ENCODE measurements at regions not wholly inside any gene's neighbourhood (a gene's known extent, or its start where the extent isn't known, plus 50 kb on each side); places are given as distances from the start of the nearest gene placed in this dataset.
"Not testable (repeated sequence)": the region's sequence is repeated elsewhere in the genome, so short reads cannot be mapped to it uniquely, and the experiment has no call there.

- Histone ChIP-seq H3K27ac (no peak overlapping the region), H4K20me1 (ENCODE audit: insufficient read depth, poor library complexity, severe bottlenecking) (no peaks in the 10 kb centered on the region), H3K4me3 (no peak overlapping the region), H3K9me2 (replicated peaks; ENCODE audit: insufficient read depth) (no peaks in the 10 kb centered on the region), H3K36me3 (replicated peaks; ENCODE audit: insufficient read depth, low read depth) (no peaks in the 10 kb centered on the region), H3K79me2 (no peaks in the 10 kb centered on the region), H3K27me3 (no peaks in the 10 kb centered on the region), H3K9me3 (ENCODE audit: low read depth) (no peaks in the 10 kb centered on the region), H3K4me1 (ENCODE audit: insufficient read depth) (no peaks in the 10 kb centered on the region), H2AFZ (no peak overlapping the region), H3K4me2 (no peak overlapping the region)
- DNase-seq (ENCODE audit: low spot score), result no peak
- TF ChIP-seq EZH2phosphoT487 (IDR thresholded peaks at IDR 0.05; ENCODE audit: low read depth, severe bottlenecking, unreplicated experiment) (no peak), CTCF (IDR thresholded peaks at IDR 0.05; ENCODE audit: poor library complexity) (no peak), EZH2 (IDR thresholded peaks at IDR 0.05; ENCODE audit: borderline replicate concordance) (no peak)
These were observed 640.4 kb upstream of the RGS18 start for GRCh38 chr1:191517826-191518225.

- H3K9me2 ChIP-seq (replicated peaks; ENCODE audit: insufficient read depth), result no peaks in the 10 kb centered on the region
- no peak for TF ChIP-seq EZH2phosphoT487 (IDR thresholded peaks at IDR 0.05; ENCODE audit: low read depth, severe bottlenecking, unreplicated experiment)
- no peak for TF ChIP-seq EZH2 (IDR thresholded peaks at IDR 0.05; ENCODE audit: borderline replicate concordance)
- no peaks in the 10 kb centered on the region for H3K79me2 ChIP-seq
- no peaks in the 10 kb centered on the region for H3K27me3 ChIP-seq
- DNase-seq (ENCODE audit: low spot score), result no peak
- no peaks in the 10 kb centered on the region for H3K4me1 ChIP-seq (ENCODE audit: insufficient read depth)
- no peak overlapping the region for H3K4me3 ChIP-seq
- H4K20me1 ChIP-seq (ENCODE audit: insufficient read depth, poor library complexity, severe bottlenecking), result no peaks in the 10 kb centered on the region
- H3K9me3 ChIP-seq (ENCODE audit: low read depth), result no peaks in the 10 kb centered on the region
- peak overlapping the region; percentile 4 for H3K4me2 ChIP-seq
- no peaks in the 10 kb centered on the region for H3K36me3 ChIP-seq (replicated peaks; ENCODE audit: insufficient read depth, low read depth)
- no peak overlapping the region for H2AFZ ChIP-seq
- H3K27ac ChIP-seq, result no peak overlapping the region
These were observed 638.7 kb upstream of the RGS18 start for GRCh38 chr1:191519519-191519918.

GRCh38 chr1:191520345-191520744 is 637.9 kb upstream of the RGS18 start:
- Histone ChIP-seq H3K4me1 (ENCODE audit: insufficient read depth) (no peaks in the 10 kb centered on the region), H3K4me3 (no peak overlapping the region), H3K27me3 (no peaks in the 10 kb centered on the region), H3K79me2 (no peaks in the 10 kb centered on the region), H2AFZ (no peak overlapping the region), H3K36me3 (replicated peaks; ENCODE audit: insufficient read depth, low read depth) (no peaks in the 10 kb centered on the region), H3K9me3 (ENCODE audit: low read depth) (no peaks in the 10 kb centered on the region), H3K4me2 (peak overlapping the region; percentile 4), H3K27ac (no peak overlapping the region), H4K20me1 (ENCODE audit: insufficient read depth, poor library complexity, severe bottlenecking) (no peaks in the 10 kb centered on the region), H3K9me2 (replicated peaks; ENCODE audit: insufficient read depth) (no peaks in the 10 kb centered on the region)
- TF ChIP-seq EZH2 (IDR thresholded peaks at IDR 0.05; ENCODE audit: borderline replicate concordance) (no peak), CTCF (IDR thresholded peaks at IDR 0.05; ENCODE audit: poor library complexity) (no peak), EZH2phosphoT487 (IDR thresholded peaks at IDR 0.05; ENCODE audit: low read depth, severe bottlenecking, unreplicated experiment) (no peak)
- 73% methylated on average over 3 of the region's 3 CpGs for whole genome bisulfite sequencing (ENCODE audit: low lambda C conversion rate, missing lambda C conversion rate)
- no peak for DNase-seq (ENCODE audit: low spot score)

- H3K4me3 ChIP-seq; H3K36me3 ChIP-seq (replicated peaks; ENCODE audit: insufficient read depth, low read depth); H2AFZ ChIP-seq; H3K27me3 ChIP-seq; DNase-seq (ENCODE audit: low spot score); H3K9me2 ChIP-seq (replicated peaks; ENCODE audit: insufficient read depth); H3K27ac ChIP-seq; H3K4me1 ChIP-seq (ENCODE audit: insufficient read depth); H4K20me1 ChIP-seq (ENCODE audit: insufficient read depth, poor library complexity, severe bottlenecking); H3K4me2 ChIP-seq; H3K9me3 ChIP-seq (ENCODE audit: low read depth); H3K79me2 ChIP-seq: not testable (repeated sequence)
- 96% methylated on average over 5 of the region's 5 CpGs for WGBS (ENCODE audit: low lambda C conversion rate, missing lambda C conversion rate)
These were observed 632.3 kb upstream of the RGS18 start for GRCh38 chr1:191525944-191526343.

GRCh38 chr1:191528275-191528674 is 630.0 kb upstream of the RGS18 start:
- H3K79me2 ChIP-seq, result no peaks in the 10 kb centered on the region
- no peak overlapping the region for H3K4me2 ChIP-seq
- TF ChIP-seq CTCF (IDR thresholded peaks at IDR 0.05; ENCODE audit: poor library complexity), result no peak
- TF ChIP-seq EZH2 (IDR thresholded peaks at IDR 0.05; ENCODE audit: borderline replicate concordance), result no peak
- TF ChIP-seq EZH2phosphoT487 (IDR thresholded peaks at IDR 0.05; ENCODE audit: low read depth, severe bottlenecking, unreplicated experiment), result no peak
- H3K9me2 ChIP-seq (replicated peaks; ENCODE audit: insufficient read depth), result no peaks in the 10 kb centered on the region
- DNase-seq (ENCODE audit: low spot score), result no peak
- no peaks in the 10 kb centered on the region for H3K27me3 ChIP-seq
- no peaks in the 10 kb centered on the region for H4K20me1 ChIP-seq (ENCODE audit: insufficient read depth, poor library complexity, severe bottlenecking)
- H3K9me3 ChIP-seq (ENCODE audit: low read depth), result no peaks in the 10 kb centered on the region
- no peak overlapping the region for H3K27ac ChIP-seq
- no peaks in the 10 kb centered on the region for H3K4me1 ChIP-seq (ENCODE audit: insufficient read depth)
- WGBS (ENCODE audit: low lambda C conversion rate, missing lambda C conversion rate), result 52% methylated on average over 6 of the region's 6 CpGs
- no peaks in the 10 kb centered on the region for H3K36me3 ChIP-seq (replicated peaks; ENCODE audit: insufficient read depth, low read depth)
- H3K4me3 ChIP-seq, result no peak overlapping the region
- H2AFZ ChIP-seq, result no peak overlapping the region
